C4-2B (cell line): ENCODE measurements at regions not wholly inside any gene's neighbourhood (a gene's known extent, or its start where the extent isn't known, plus 50 kb on each side); places are given as distances from the start of the nearest gene placed in this dataset.

Source experiments
- ZFX ChIP-seq: fragments of 450-650 bp; IDR thresholded peaks from 2 replicates; pipeline ENCODE4 v1.6.1; 2017
- TF ChIP-seq, protein P1 (sequence below): fragments of 450-650 bp; conservative IDR thresholded peaks from 2 replicates; pipeline ENCODE4 v1.5.1; 2017; ENCODE audit warnings: mild to moderate bottlenecking

DNA sequence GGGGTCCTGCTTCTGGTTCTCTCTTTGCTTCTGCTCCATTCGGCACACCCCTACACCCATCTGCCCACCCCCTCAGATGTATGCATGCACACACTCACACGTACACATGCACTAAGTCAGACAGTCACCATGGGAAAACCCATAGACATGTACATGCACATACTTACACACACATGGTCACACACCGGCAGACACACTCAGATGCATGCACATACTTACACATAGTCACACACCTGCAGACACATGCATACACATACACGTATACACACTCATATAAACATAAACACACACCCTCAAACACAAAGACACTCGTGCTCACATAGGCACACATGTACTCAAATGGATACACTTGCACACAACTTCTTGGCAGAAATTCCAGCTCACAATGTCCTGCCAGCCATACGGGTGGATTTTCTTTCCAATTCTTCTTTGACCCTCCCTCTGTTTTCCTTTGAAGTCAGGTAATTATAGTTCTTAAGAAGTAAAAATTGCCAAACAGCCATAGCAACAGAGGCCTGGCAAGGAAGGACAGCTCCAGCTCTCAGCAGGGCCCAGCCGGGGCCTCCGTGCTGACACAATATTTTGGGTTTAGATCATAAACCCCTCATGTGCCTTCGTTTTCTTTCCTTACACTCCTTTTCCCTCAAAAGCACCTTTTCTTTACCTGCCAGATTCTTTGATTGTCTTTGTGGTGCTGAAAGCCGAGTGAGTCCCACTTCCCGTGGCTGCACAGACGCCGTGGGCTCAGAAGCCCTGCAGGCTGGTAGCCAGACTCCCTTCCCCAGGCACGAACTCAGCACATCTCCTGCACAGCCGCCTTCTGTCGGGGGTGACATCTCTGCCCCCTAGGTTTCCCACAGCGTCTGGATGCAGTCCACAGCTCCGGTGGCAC is 195.7 kb downstream of the ARL4C start:
- TF ChIP-seq, protein P1, sequence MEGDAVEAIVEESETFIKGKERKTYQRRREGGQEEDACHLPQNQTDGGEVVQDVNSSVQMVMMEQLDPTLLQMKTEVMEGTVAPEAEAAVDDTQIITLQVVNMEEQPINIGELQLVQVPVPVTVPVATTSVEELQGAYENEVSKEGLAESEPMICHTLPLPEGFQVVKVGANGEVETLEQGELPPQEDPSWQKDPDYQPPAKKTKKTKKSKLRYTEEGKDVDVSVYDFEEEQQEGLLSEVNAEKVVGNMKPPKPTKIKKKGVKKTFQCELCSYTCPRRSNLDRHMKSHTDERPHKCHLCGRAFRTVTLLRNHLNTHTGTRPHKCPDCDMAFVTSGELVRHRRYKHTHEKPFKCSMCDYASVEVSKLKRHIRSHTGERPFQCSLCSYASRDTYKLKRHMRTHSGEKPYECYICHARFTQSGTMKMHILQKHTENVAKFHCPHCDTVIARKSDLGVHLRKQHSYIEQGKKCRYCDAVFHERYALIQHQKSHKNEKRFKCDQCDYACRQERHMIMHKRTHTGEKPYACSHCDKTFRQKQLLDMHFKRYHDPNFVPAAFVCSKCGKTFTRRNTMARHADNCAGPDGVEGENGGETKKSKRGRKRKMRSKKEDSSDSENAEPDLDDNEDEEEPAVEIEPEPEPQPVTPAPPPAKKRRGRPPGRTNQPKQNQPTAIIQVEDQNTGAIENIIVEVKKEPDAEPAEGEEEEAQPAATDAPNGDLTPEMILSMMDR: no peak
- no peak for TF ChIP-seq ZFX
